ENCODE measurements at regions not wholly inside any gene's neighbourhood (a gene's known extent, or its start where the extent isn't known, plus 50 kb on each side); places are given as distances from the start of the nearest gene placed in this dataset.
"Not testable (repeated sequence)": the region's sequence is repeated elsewhere in the genome, so short reads cannot be mapped to it uniquely, and the experiment has no call there.

- no peaks in the 10 kb centered on the region for H3K4me1 ChIP-seq
- H3K9me3 ChIP-seq = no peaks in the 10 kb centered on the region
- no peak overlapping the region for H3K27ac ChIP-seq
- TF ChIP-seq POLR2A (IDR thresholded peaks at IDR 0.05) = no peak
- 28 to 45% methylated on average over 5 to 6 of the region's 6 CpGs for WGBS, 2 donors
- H3K36me3 ChIP-seq = no peaks in the 10 kb centered on the region
- no peak overlapping the region for H3K4me3 ChIP-seq
- intact Hi-C loops (cut with DNase I) = no loop called here
- H3K27me3 ChIP-seq = peaks cover 0 to 34% (median 0%) of the 10 kb centered on the region in 4 donors
- DNase-seq = no peak
Measured at GRCh38 chr14:106120101-106120500, 593.7 kb downstream of the TMEM121 start.

- Histone ChIP-seq H3K9me3 (no peaks in the 10 kb centered on the region), H3K27me3 (peaks cover 0 to 11% (median 0%) of the 10 kb centered on the region in 4 donors), H3K4me1 (no peaks in the 10 kb centered on the region), H3K36me3 (no peaks in the 10 kb centered on the region), H3K4me3 (no peak overlapping the region), H3K27ac (no peak overlapping the region)
- TF ChIP-seq CTCF (IDR thresholded peaks at IDR 0.05) (no peak), POLR2A (IDR thresholded peaks at IDR 0.05) (no peak)
- intact Hi-C loops (cut with DNase I) = no loop called here
- 71% methylated on average over 4 of the region's 5 CpGs; no CpG with 5 or more reads in 1 of the 2 donors for WGBS, 2 donors
- no peak for DNase-seq
Measured at GRCh38 chr14:106129274-106129673, 602.9 kb downstream of the TMEM121 start.

DNA sequence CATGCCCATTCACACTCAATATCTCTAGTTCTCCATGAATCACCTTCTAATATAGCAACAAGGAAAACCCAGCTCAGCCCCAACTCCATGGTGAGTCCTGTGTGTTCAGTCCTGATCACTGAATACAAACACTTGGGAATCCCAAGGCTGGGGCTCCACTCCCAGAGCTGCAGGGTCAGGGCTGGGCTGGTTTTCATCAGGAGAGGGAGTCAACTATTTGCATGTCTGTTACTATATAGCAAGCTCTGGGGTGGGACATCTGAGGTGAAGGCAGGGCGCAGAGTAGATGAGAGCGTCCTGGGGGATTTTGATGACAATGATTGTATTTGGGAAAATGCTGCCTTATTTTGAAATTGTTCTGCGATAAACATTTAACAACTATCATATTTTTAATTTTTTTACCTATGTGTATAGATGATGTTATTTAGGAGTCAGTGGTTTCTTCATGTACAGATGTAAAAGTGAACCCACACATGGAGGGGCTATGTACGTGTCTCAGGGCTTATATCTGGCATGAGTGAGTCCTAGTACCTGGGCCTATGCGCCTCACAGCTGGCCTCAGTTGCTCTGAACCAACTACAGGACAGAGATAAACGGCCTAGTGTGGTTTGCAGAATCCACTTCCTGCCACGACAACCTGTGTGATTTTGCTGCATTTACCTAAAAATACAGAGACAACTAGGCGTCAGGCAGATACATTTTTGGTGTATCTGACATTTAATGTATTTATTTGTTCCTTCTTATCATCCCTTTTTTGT lies 603.7 kb downstream of the TMEM121 start:
- H3K4me1 ChIP-seq; H3K9me3 ChIP-seq; H3K4me3 ChIP-seq; DNase-seq; H3K36me3 ChIP-seq; H3K27ac ChIP-seq; intact Hi-C loops (cut with DNase I): not testable (repeated sequence)
- peaks cover 0 to 18% (median 0%) of the 10 kb centered on the region in 4 donors for H3K27me3 ChIP-seq
- WGBS, 2 donors = 42 to 58% methylated on average over 8 of the region's 8 CpGs

GRCh38 chr14:106133126-106133525 lies 606.7 kb downstream of the TMEM121 start:
- DNase-seq; H3K4me1 ChIP-seq; H3K9me3 ChIP-seq; H3K4me3 ChIP-seq; H3K27ac ChIP-seq; H3K36me3 ChIP-seq; intact Hi-C loops (cut with DNase I): not testable (repeated sequence)
- peaks cover 0 to 12% (median 0%) of the 10 kb centered on the region in 4 donors for H3K27me3 ChIP-seq
- WGBS, 2 donors = 20% methylated on average over 1 of the region's 2 CpGs; no CpG with 5 or more reads in 1 of the 2 donors

GRCh38 chr14:106134886-106135285 lies 608.5 kb downstream of the TMEM121 start:
- TF ChIP-seq CTCF (IDR thresholded peaks at IDR 0.05) (no peak), POLR2A (IDR thresholded peaks at IDR 0.05) (no peak)
- 44 to 57% methylated on average over 5 of the region's 5 CpGs for WGBS, 2 donors
- no peak overlapping the region for H3K27ac ChIP-seq
- intact Hi-C loops (cut with DNase I) = no loop called here
- no peaks in the 10 kb centered on the region for H3K4me1 ChIP-seq
- no peak overlapping the region for H3K4me3 ChIP-seq
- DNase-seq = no peak
- H3K36me3 ChIP-seq = no peaks in the 10 kb centered on the region
- no peaks in the 10 kb centered on the region for H3K9me3 ChIP-seq
- H3K27me3 ChIP-seq = peaks cover 0 to 11% (median 0%) of the 10 kb centered on the region in 4 donors

DNA sequence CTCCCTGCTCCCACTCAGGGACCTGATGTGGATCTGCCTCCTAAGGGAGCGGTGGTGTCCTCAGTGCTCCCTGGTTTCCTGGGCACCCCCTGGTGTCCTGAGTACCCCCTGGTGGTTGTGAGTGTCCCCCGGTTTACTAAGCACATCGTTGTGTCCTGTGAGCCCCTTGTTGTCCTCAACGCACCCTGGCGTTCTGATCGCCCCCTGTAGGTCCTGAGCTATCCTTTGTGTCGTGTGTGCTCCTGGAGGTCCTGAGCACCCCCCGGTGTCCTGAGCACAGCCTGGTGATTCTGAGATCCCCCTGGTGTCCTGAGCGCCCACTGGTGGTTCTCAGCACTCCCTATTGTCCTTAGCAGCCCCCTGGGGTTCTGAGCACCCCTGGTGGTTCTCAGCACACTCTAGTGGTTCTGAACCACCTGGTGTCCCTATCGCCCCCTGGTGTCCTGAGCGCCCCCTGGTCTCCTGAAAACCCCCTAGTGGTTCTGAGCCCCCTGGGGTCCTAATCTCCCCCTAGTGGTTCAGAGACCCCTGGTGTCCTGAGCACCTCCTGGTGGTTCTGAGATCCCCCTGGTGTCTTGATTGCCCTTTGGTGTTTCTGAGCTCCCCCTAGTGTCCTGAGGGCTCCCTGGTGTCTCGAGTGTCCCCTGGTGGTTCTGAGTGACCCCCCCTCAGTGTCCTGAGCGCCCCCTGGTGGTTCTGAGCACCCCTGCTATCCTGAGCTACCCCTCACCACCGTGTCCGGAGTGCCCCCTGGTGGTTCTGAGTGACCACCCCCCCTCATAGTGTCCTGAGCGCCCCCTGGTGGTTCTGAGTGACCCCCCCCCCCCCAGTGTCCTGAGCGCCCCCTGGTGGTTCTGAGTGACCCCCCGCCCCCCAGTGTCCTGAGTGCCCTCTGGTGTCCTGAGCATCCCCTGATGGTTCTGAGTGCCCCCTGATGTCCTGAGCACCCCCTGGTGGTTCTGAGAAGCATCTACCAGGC lies 615.1 kb downstream of the TMEM121 start:
- intact Hi-C loops (cut with DNase I) = no loop called here
- 78 to 86% methylated on average over 8 to 10 of the region's 18 CpGs for WGBS, 2 donors

GRCh38 chr14:106145731-106146130 lies 619.3 kb downstream of the TMEM121 start:
- H3K4me1 ChIP-seq; DNase-seq; H3K36me3 ChIP-seq; H3K27me3 ChIP-seq; intact Hi-C loops (cut with DNase I); H3K9me3 ChIP-seq; H3K27ac ChIP-seq; H3K4me3 ChIP-seq: not testable (repeated sequence)
- WGBS, 2 donors = 65 to 70% methylated on average over 4 of the region's 6 CpGs

More for the DNA sequence above, 615.1 kb downstream of the TMEM121 start:
- no peaks in the 10 kb centered on the region for H3K36me3 ChIP-seq
- peaks cover 0 to 4% (median 0%) of the 10 kb centered on the region in 4 donors for H3K27me3 ChIP-seq
- no peaks in the 10 kb centered on the region for H3K4me1 ChIP-seq
- no peaks in the 10 kb centered on the region for H3K9me3 ChIP-seq
- no peak for TF ChIP-seq POLR2A (IDR thresholded peaks at IDR 0.05)
- TF ChIP-seq CTCF (IDR thresholded peaks at IDR 0.05) = no peak
- H3K4me3 ChIP-seq = no peak overlapping the region
- H3K27ac ChIP-seq = no peak overlapping the region
- DNase-seq = no peak
